GM21528 (cell line): ENCODE measurements at regions not wholly inside any gene's neighbourhood (a gene's known extent, or its start where the extent isn't known, plus 50 kb on each side); places are given as distances from the start of the nearest gene placed in this dataset.
"Not testable (repeated sequence)": the region's sequence is repeated elsewhere in the genome, so short reads cannot be mapped to it uniquely, and the experiment has no call there.

ENCODE experiments used
- ATAC-seq: cut with Tn5 transposase; IDR thresholded peaks from one replicate; pipeline ENCODE4 v1.9.1; 2021; ENCODE audit warnings: mild to moderate bottlenecking, moderate library complexity; ENCODE audit not compliant: unreplicated experiment, low FRiP score

GRCh38 chr4:169934794-169935429 lies 91.3 kb downstream of the MFAP3L start:
- ATAC-seq, result no peak

DNA sequence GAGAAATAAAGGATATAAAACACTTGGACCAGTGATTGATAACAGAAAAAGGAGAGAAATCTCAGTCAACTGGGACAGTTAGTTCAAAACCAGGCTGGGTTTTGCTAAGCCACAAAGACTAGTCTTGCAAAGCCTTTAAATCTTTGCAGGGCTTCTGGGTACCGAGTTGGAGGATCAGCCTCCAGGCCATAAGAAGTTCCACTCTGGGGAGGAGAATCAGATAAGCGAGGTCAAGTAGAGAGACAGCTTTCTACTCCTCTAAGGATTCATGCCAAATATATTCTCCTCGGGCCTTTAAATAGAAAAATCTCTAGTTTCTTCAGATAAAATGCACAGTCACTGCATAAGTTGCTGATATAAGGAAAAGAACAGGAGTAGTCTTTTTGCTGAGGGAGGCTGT lies 92.7 kb downstream of the MFAP3L start:
- ATAC-seq, result no peak

DNA sequence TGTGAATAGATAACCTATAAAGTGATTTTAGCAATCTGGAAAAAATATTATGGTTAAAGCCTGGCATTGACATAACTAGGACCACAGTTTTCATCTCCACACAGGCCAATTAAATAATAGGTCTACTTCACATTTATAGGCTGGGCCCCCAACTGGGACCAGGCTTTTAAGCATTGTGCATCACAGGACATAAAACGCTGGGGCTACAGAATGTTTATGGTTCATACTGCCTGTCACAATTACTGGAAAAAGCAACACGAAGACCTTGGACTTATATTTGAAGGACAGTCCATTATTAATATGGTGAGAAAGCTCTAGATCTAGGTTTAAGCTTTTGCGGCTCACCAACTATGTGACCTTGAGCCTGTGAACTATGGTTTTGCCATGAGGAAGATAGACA lies 94.2 kb downstream of the MFAP3L start:
- ATAC-seq, result no peak

- not testable (repeated sequence) for ATAC-seq
Measured at GRCh38 chr4:169930755-169931154, 95.4 kb downstream of the MFAP3L start.

DNA sequence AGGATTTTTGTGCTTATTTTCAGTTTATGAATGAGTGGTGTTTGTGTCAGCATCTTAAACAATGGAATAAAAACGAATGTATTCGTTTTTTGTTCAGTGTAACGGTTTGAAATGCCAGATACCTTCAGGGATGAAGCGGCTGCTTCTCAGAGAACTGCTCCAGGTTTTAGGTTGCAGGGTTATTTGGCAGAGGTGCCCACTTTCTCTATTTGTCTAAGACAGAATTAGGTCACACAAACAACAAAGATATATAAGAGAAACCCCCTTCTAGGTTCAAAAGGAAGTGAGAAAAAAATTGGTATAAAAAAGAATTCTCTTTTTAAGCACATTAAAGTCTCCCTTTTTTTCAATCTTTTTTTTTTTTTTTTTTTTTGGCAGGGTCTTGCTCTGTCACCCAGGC lies 98.9 kb downstream of the MFAP3L start:
- no peak for ATAC-seq

GRCh38 chr4:169925678-169926077 lies 100.5 kb downstream of the MFAP3L start:
- ATAC-seq, result no peak

- ATAC-seq, result no peak
Measured at GRCh38 chr4:169922632-169923276, 103.4 kb downstream of the MFAP3L start.

DNA sequence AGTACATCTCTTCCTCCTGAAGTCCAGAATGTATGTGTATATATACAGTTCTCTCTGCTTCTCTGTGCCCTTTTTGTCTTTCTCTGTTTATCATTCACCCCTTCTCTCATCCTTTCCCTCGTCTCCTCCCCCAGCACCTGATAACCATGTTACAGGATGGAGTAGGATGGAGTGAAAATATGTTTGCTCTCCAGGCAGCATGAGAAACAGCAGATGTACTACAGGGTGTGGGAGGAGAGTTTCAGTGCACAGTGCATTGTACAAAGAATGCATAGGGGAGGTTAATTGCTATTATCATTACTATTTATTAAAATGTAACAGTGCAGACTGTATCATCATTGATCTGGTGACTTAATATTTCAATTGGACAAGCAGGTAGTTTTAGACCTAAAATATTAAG lies 104.5 kb downstream of the MFAP3L start:
- ATAC-seq, result no peak

GRCh38 chr4:169921237-169921636 lies 105.0 kb downstream of the MFAP3L start:
- ATAC-seq, result no peak

- not testable (repeated sequence) for ATAC-seq
Measured at GRCh38 chr4:169919194-169920124, 106.7 kb downstream of the MFAP3L start.

- ATAC-seq, result no peak
Measured at GRCh38 chr4:169915545-169915944, 110.7 kb downstream of the MFAP3L start.

DNA sequence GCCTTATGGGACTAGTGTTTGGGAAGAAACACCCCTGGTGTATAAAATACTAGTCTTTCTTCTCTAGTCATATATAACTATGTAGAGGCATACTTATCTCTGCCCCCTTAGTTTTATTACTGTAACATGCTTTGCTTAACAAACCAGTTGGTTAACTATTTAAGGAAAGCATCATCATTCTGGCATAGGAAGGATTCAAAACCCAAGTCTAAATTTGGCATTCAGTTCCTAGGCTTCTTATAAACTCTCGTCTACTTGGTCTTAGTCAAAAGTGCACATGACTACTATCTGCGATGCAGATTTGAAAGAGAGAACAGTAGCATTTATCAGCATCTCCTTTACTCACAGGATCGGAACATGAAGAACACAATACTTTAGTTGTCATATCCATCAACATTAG lies 111.3 kb downstream of the MFAP3L start:
- no peak for ATAC-seq

DNA sequence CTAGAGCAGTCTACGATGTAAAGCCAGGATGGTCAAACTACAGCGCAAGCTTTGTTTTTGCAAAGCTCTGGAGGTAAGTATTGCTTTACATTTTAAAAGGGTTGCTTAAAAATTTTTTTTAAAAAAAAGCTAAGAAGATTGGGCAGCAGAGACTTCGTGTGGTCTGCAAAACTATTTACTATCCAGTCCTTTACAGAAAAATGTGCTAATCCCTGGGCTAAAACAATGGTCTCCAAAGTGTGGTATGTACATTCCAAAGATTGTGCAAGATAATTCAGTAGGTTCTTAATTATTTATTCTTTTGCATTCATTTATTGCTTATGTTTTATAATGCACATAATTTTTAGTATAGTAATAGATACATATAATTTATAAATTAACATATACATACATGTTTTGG lies 113.2 kb downstream of the MFAP3L start:
- no peak for ATAC-seq

DNA sequence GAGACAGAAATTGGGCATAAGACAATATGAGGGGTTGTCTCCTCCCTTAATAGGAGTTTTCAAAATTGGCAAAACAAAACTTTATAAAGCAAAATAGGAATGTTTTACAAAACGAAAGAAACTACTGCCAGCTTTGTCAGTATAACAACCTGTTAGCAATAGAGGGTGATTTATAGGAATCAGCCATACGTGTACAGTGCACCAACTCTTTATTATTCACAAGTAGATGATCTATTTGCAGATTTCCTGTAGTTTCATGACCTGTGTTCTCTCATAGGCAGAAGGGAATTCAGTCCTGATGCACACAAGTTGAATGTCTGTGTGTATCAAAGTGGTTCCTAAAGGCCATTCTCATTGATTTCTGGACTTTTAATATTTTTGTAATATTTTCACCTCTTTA lies 116.3 kb downstream of the MFAP3L start:
- no peak for ATAC-seq

DNA sequence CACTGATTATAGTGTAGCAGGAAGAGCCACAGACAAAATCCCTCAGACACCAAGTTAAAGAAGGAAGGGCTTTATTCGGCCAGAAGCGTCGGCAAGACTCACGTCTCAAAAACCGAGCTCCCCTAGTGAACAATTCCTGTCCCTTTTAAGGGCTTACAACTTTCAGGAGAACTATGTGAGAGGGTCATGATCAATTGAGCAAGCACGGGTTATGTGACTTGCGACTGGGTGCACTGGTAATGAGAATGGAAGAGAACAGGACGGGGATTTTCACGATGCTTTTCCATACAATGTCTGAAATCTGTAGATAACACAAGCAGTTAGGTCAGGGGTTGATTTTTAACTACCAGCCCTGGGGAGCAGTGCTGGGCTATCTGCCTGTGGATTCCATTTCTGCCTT lies 116.7 kb downstream of the MFAP3L start:
- no peak for ATAC-seq

GRCh38 chr4:169907705-169908104 lies 118.5 kb downstream of the MFAP3L start:
- no peak for ATAC-seq

- no peak for ATAC-seq
Measured at GRCh38 chr4:169906821-169907220, 119.4 kb downstream of the MFAP3L start.

GRCh38 chr4:169906104-169906503 lies 120.1 kb downstream of the MFAP3L start:
- no peak for ATAC-seq

- no peak for ATAC-seq
Measured at GRCh38 chr4:169902658-169903345, 123.4 kb downstream of the MFAP3L start.

DNA sequence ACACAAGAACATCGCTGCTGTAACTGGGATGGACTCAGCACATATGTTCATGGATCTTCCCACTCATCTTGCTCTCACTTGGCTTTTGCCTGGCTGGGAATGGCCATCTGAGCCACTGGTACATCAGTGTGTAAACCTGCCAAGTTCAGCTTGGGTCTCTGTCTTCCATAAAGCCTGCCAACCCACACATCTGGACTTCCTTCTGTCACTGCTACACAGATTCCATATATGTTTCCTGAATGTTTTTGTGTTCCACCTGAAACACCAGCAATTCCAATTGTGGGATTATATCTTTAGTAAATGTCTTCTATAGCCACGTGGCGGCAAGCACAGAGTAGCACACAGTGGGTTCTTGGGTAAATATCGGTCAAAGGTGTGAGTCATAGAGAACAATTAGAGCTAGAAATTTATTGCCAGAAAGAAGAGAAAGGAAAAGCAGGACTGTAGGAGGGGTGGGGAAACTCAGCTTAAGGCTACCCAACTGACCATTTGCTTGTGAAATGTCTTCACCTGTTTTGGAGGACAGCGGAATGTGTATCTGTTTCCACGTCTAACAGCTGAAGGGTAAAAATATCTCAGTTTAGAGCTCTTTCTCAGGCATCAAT lies 125.9 kb downstream of the MFAP3L start:
- no peak for ATAC-seq
